C4-2B (cell line): ENCODE measurements at regions not wholly inside any gene's neighbourhood (a gene's known extent, or its start where the extent isn't known, plus 50 kb on each side); places are given as distances from the start of the nearest gene placed in this dataset.
"Not testable (repeated sequence)": the region's sequence is repeated elsewhere in the genome, so short reads cannot be mapped to it uniquely, and the experiment has no call there.

Source experiments
- H3K27ac ChIP-seq: fragments of 450-650 bp; 2 replicates; pipeline ENCODE4 v1.5.1; 2017
- ZFX ChIP-seq: fragments of 450-650 bp; IDR thresholded peaks from 2 replicates; pipeline ENCODE4 v1.6.1; 2017
- TF ChIP-seq, protein P1 (sequence below): fragments of 450-650 bp; conservative IDR thresholded peaks from 2 replicates; pipeline ENCODE4 v1.5.1; 2017; ENCODE audit warnings: mild to moderate bottlenecking

GRCh38 chr4:184907216-184907615, 81.4 kb upstream of the ACSL1 start:
- TF ChIP-seq ZFX = no peak
- TF ChIP-seq, protein P1, sequence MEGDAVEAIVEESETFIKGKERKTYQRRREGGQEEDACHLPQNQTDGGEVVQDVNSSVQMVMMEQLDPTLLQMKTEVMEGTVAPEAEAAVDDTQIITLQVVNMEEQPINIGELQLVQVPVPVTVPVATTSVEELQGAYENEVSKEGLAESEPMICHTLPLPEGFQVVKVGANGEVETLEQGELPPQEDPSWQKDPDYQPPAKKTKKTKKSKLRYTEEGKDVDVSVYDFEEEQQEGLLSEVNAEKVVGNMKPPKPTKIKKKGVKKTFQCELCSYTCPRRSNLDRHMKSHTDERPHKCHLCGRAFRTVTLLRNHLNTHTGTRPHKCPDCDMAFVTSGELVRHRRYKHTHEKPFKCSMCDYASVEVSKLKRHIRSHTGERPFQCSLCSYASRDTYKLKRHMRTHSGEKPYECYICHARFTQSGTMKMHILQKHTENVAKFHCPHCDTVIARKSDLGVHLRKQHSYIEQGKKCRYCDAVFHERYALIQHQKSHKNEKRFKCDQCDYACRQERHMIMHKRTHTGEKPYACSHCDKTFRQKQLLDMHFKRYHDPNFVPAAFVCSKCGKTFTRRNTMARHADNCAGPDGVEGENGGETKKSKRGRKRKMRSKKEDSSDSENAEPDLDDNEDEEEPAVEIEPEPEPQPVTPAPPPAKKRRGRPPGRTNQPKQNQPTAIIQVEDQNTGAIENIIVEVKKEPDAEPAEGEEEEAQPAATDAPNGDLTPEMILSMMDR = no peak
- H3K27ac ChIP-seq = no peak overlapping the region

- no peak for TF ChIP-seq ZFX
- TF ChIP-seq, protein P1 = no peak
- no peak overlapping the region for H3K27ac ChIP-seq
Measured at GRCh38 chr4:184907810-184908209, 82.0 kb upstream of the ACSL1 start.

- peak overlapping the region; percentile 43; the same call in 1 of the 2 replicates for H3K27ac ChIP-seq
- no peak for TF ChIP-seq ZFX
- TF ChIP-seq, protein P1 = no peak
Measured at GRCh38 chr4:184911310-184911709, 85.5 kb upstream of the ACSL1 start.

GRCh38 chr4:184913356-184914143, 87.8 kb upstream of the ACSL1 start:
- TF ChIP-seq ZFX = no peak
- TF ChIP-seq, protein P1 = no peak

GRCh38 chr4:184918799-184919198, 93.0 kb upstream of the ACSL1 start:
- not testable (repeated sequence) for H3K27ac ChIP-seq

More at GRCh38 chr4:184913356-184914143, 87.8 kb upstream of the ACSL1 start:
- peak overlapping the region; percentile 99 for H3K27ac ChIP-seq

DNA sequence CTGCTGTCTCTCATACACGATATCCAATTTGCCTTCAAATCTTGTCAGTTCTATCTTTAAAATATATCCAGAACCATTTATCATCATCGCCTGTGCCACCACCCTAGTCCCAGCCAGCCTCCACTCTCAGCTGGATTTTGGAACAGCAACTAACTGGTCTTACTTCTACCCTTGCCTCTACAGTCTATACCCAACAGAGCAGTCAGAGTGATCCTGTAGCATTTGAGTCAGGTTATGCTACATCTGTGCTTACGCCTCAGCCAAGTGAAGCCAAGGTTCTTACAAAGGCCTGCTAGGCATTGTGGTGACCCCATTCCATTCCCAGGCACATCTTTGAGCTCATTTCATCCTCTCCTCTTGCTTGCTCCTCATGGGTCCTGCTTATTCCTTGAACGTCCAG, 95.7 kb upstream of the ACSL1 start:
- TF ChIP-seq, protein P1 = no peak
- no peak for TF ChIP-seq ZFX
- no peak overlapping the region for H3K27ac ChIP-seq

GRCh38 chr4:184922301-184922700, 96.0 kb upstream of the HELT start:
- no peak for TF ChIP-seq ZFX
- TF ChIP-seq, protein P1 = no peak
- H3K27ac ChIP-seq = no peak overlapping the region

DNA sequence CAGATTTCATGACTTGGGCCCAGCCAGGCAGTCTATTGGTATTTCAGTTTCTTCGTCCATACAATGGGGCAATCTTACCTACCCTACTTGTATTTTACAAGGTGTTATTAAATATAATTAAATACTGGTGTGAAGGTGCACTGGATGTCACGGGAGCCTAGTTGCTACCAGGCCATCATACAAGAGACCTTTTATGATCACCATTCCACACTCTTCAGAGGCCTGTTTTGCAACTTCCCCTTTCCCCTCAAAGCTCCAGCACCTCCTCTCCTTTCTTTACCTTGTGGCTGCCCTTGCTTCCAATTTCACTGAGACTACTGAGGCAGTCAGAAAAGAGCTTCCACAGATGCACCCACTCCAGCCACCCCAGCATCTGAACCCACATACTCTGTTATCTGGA, 93.8 kb upstream of the HELT start:
- no peak overlapping the region for H3K27ac ChIP-seq
- TF ChIP-seq, protein P1 = no peak
- TF ChIP-seq ZFX = no peak
